GM21360 (cell line): ENCODE measurements at regions not wholly inside any gene's neighbourhood (a gene's known extent, or its start where the extent isn't known, plus 50 kb on each side); places are given as distances from the start of the nearest gene placed in this dataset.
"Not testable (repeated sequence)": the region's sequence is repeated elsewhere in the genome, so short reads cannot be mapped to it uniquely, and the experiment has no call there.

ENCODE experiments used
- ATAC-seq: cut with Tn5 transposase; IDR thresholded peaks from one replicate; pipeline ENCODE4 v1.9.1; 2021; ENCODE audit warnings: mild to moderate bottlenecking, moderate library complexity; ENCODE audit not compliant: unreplicated experiment

DNA sequence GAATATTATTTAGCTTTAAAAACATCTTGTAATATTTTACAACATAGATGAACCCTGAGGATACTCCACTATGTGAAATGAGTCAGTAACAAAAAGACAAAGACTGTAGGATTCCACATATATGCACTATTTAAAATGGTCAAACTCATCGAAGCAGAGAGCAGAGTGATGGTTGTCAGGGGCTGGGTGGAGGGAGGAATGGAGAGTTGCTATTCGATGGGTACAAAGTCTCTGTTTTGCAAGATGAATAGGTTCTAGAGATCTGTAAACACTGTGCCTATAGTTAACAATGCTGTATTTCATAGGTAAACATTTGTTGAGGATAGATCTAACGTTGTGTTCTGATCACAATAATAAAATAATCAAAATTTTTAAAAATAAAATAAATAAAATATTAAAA is 1675.9 kb upstream of the CELF4 start:
- no peak for ATAC-seq

DNA sequence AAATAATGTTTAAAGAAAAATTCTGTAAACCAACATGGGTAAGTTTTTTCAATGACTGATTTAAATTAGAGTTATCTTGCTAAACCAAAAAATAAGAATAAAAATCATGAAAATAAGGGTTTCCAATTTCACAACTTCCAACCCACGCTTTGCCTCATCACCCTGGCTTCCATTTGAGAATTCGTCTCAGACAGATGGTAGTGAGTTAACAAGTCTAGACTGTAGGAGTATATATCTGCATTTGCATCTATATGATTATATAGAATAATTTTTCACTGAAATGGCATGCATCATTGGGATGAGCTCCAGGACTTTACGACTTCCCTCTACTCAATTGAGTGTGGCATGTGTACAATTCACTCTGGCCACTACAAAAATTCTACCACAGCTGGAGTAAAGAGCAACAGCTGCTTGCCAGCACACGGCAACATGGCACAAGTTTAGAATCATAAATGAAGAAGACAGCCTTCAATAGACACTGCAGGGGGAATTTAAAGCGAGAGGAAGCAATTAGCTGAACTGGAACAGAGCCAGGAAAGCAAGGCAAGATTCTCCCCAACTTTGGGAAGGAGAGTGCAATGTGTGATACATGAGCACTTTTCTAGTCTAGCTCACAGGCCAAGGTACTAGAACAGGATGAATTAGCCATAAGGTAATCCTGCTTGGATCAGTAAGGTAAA is 1673.5 kb upstream of the CELF4 start:
- no peak for ATAC-seq

GRCh38 chr18:39235118-39235719 is 1669.6 kb upstream of the CELF4 start:
- ATAC-seq = no peak

GRCh38 chr18:39232937-39233336 is 1667.3 kb upstream of the CELF4 start:
- no peak for ATAC-seq

DNA sequence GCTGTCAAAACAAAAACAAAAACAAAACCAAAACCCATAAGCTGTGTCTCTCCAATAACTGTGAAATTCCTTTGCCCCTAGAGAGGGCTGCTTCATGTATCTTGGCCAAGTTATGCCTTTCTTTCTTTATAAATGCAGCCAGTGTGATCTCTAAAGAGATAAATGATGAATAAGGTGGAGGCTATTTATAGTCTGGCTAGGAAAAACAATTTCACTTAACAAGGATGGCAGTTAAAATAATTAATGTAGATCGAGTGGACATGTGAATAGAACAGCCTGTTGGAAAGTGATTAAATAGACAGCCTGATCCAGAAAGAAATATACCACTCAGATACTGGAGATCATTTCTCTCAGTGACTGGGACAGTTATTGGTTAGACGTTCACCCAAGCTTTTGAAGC is 1666.9 kb upstream of the CELF4 start:
- ATAC-seq = no peak

DNA sequence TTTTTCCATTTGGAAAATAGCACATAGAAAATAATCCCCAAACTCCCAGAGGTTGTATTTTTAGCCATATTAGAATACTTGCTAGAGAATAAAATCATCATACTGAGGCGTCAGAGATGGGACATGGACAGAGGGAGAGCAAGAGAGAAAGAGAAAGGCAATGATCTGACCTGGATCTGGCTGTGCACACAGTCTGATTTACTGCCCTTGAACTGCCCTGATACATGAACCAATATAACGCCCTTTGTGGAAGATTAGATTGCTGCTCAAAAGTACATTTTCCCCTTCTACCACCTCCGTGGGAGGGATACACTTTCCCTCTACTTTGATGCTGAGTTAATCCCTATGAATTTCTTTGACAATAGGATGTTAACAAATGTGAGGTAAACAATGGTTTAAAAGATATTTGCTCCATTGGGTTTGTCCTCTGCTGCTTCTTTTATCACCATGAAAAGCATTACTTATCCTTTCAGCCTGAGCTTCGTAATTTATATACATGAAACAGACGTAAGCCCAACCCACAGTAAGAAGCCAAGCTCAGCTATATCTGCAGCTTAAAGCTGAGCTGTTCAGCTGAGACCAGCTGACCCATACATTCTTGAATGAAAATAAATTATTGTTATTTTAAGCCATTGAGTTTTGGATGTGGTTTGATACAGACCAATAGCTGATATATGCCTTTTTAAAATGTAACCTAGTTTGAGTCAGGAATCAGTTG is 1664.6 kb upstream of the CELF4 start:
- no peak for ATAC-seq

- ATAC-seq = not testable (repeated sequence)
These were observed 1662.2 kb upstream of the CELF4 start for GRCh38 chr18:39227769-39228168.

DNA sequence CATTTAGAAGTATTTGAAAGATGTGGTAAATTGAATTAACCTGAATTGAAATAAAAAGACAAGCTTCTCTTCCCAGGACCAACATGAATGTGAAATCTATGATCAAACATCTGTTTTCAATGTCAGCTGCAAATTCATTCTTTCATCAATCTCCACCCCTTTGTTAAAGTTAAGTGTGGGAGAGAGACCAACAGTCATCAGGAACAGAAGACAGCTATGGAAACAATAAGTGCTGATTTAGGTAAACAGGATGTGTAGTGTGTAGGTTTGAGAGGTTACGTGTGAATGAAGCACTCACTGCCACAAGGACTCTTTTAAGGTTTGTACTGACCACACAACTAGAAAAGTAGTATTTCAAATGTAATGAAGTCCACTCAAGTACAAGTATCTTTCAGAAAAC is 1659.8 kb upstream of the CELF4 start:
- ATAC-seq = no peak

DNA sequence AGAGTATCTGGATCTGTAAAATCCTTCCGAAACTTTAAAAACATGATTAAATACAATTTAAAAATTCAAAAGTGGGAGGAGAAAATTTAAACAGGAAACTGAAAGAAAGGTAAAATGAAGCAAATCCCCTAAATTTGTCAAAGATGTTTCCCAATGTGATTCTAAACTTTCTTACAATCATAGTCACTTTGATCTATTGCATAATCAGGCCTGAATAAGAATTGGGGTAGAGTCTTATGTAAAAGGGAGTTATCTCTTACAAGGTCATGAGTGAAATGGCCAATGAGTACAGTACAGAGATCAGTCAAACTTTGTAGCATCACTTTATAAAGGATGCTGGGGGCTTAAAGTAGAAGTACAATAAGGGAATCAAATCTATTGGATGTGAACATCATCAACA is 1657.7 kb upstream of the CELF4 start:
- no peak for ATAC-seq

DNA sequence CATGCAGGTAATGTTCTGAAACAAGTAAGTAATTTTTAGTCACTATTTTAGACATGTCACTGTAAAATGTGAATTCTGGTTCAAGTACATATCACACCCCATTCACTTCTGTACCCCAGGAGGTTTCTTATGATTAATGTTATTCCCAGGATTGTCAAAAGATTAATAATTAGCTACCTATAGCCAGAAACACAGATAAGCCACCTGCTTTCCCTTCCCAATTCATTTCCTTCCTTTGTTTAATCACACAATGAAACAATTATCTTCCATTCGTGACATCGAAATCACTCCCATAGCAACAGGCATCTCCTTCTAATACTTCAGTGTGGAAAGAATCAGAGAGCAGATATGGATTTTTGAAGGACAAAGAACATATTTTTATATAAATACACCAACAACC is 1650.3 kb upstream of the CELF4 start:
- no peak for ATAC-seq

DNA sequence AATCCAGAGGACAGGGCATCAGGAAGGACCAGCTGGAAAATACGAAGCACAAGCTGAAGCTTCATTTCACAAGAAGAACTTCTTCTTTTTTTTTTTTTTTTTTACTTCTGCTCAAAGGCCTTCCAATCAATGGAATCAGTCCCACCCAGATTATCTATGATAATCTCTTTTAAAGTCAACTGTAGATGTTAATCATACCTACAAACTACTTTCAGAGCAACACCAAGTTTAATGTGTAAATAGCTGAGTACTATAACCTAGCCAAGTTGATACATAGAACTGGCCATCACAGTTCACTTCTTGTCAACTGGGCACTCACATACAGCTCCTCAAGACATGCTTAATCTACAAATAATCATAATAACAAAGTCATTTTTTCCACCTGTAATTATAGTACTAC is 1645.9 kb upstream of the CELF4 start:
- ATAC-seq = no peak

DNA sequence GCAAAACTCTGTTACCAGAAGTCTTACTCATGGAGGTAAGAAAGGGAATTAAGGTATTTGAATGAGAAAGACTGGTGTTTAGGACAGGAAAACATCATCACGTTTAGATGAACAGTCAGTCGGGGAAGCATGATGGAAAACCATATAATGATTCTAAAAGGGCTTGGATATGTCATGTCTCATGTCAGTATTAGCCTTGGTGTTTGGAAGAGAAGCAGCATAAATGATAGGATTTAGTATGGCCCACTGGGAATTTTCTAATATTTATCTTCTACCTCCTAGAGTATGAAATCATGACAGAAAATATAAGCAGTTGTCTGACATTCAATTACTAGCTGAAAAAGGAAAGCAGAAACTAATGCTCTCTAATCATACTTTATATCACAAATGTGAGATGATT is 1643.6 kb upstream of the CELF4 start:
- no peak for ATAC-seq

- no peak for ATAC-seq
These were observed 1643.1 kb upstream of the CELF4 start for GRCh38 chr18:39208729-39209128.

DNA sequence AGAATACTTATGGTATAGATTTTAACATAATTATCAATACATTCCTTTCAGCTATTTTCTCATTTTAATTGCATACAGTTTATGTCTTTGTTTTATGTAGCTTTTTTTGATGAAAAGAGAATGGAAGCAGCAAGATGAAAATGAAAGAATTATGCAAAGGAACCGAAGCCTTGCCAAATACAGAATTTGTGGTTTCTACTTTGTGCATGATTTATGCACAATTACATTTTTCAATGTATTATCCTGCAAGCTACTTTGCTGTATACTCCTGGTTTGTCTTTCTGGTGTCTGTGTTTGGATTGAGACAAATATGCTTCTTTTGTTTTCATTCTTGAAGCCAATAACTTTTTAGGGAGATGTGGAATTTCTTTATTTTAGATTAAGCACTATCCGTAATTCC is 1642.6 kb upstream of the CELF4 start:
- no peak for ATAC-seq

DNA sequence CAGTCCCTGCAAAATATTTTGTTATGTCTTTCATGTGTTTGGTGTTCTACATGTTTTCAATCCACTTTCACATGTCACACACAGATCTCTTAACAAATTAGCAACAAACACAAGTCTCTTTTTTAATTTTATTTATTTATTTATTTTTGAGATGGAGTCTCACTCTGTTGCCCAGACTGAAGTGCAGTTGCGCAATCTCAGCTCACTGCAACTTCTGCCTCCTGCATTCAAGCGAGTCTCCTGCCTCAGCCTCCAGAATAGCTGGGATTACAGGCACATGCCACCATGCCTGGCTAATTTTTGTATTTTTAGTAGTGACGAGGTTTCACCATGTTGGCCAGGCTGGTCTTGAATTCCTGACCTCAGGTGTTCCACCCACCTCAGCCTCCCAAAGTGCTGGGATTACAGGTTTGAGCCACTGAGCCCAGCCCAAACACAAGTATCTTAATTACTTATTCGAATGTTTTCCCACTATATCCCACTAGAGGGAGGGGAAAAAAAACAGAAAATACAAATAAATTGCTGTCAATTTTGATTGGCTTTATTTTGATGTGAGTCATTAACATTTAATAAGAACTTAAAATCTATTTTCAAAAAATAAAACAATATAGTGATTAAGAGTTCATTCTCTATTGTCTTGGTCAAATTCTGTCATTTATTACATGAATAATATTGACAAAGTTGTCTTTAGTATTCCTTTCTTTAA is 1641.0 kb upstream of the CELF4 start:
- ATAC-seq = not testable (repeated sequence)

DNA sequence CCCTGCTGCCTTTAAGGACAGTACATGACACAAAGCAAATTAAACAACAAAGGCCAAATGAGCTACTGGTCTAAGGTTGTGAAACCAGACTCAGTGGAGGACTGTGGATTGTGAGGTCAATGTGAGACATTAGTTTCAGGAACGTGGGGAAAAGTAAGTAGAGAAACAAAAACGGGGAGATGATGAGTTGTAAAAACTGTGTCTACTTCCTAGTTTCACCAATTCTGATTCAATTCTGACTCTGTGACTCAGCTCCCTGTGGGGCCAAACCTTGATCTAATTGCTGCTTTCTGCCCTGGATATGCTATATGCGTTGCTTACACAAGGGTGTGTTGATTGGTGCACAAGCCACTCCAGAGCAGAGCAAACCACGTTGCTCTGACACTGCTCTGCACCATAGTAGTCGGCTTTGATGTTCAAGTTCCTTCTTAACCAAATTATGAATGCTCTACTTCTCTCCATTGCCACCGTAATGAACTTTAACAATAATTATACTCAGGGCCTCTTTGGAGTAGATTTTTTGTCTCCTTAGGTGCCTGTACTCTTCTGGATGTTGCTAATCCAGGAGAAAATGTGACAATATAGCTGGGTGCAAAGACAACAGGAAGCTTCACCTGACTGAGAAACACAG is 1640.1 kb upstream of the CELF4 start:
- ATAC-seq = no peak

GRCh38 chr18:39200153-39200552 is 1634.6 kb upstream of the CELF4 start:
- no peak for ATAC-seq

GRCh38 chr18:39199231-39199855 is 1633.7 kb upstream of the CELF4 start:
- no peak for ATAC-seq

DNA sequence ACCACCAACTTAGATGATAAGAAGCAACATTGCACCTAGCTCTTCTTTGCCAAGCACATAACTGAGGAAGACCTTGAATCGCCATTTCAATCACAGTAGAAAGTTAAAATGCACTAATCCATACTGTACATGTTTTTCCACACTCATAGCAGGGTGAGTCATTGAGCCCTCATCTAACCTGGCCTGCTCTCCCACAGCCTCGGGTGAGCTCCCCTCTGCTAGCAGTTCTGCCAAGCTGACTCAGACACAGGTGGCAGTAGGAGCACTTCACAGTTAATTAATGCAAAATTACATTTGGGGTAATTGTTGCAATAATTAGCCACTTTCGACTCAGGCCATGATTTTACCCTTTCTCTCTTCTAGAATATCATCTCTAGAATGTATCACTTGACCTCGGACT is 1632.8 kb upstream of the CELF4 start:
- no peak for ATAC-seq

DNA sequence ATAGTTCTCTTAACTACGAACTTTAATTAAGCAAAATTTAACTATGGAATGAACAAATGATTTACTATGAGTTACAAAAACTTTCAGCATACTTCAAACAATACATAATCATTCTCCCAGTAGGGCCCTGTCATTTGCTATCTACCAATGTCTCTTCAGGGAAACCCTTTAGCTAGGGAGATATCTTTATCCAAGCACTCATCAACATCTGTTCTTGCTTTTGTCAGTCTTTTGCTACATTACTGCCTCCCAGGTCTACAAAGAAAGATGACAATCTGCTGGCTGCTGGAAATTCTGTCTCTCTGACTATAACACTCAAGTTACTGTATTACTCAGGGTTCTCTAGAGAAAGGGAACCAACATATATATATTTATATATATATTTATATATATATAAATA is 1626.3 kb upstream of the CELF4 start:
- no peak for ATAC-seq

GRCh38 chr18:39191058-39191457 is 1625.5 kb upstream of the CELF4 start:
- ATAC-seq = no peak
